ENCODE measurements at regions not wholly inside any gene's neighbourhood (a gene's known extent, or its start where the extent isn't known, plus 50 kb on each side); places are given as distances from the start of the nearest gene placed in this dataset.

GRCh38 chr14:25252793-25253192 is 202.8 kb upstream of the STXBP6 start:
- in situ Hi-C loops (cut with MboI; ENCODE audit: low sequenced_read_pairs, unreplicated experiment): no loop called here
- no peak for TF ChIP-seq CTCF (IDR thresholded peaks at IDR 0.05; ENCODE audit: borderline replicate concordance, control extremely low read depth, extremely low read depth, insufficient read depth, missing control alignments)
- no peak for DNase-seq (ENCODE audit: low spot score)

- DNase-seq (ENCODE audit: low spot score): no peak
- TF ChIP-seq CTCF (IDR thresholded peaks at IDR 0.05; ENCODE audit: borderline replicate concordance, control extremely low read depth, extremely low read depth, insufficient read depth, missing control alignments): no peak
- in situ Hi-C loops (cut with MboI; ENCODE audit: low sequenced_read_pairs, unreplicated experiment): no loop called here
Measured at GRCh38 chr14:25250516-25250915, 200.6 kb upstream of the STXBP6 start.

- no peak for DNase-seq (ENCODE audit: low spot score)
- no peak for TF ChIP-seq CTCF (IDR thresholded peaks at IDR 0.05; ENCODE audit: borderline replicate concordance, control extremely low read depth, extremely low read depth, insufficient read depth, missing control alignments)
- in situ Hi-C loops (cut with MboI; ENCODE audit: low sequenced_read_pairs, unreplicated experiment): no loop called here
Measured at GRCh38 chr14:25247609-25248008, 197.7 kb upstream of the STXBP6 start.

GRCh38 chr14:25246751-25247150 is 196.8 kb upstream of the STXBP6 start:
- no peak for DNase-seq (ENCODE audit: low spot score)
- in situ Hi-C loops (cut with MboI; ENCODE audit: low sequenced_read_pairs, unreplicated experiment): no loop called here
- no peak for TF ChIP-seq CTCF (IDR thresholded peaks at IDR 0.05; ENCODE audit: borderline replicate concordance, control extremely low read depth, extremely low read depth, insufficient read depth, missing control alignments)

- no peak for DNase-seq (ENCODE audit: low spot score)
- no peak for TF ChIP-seq CTCF (IDR thresholded peaks at IDR 0.05; ENCODE audit: borderline replicate concordance, control extremely low read depth, extremely low read depth, insufficient read depth, missing control alignments)
- in situ Hi-C loops (cut with MboI; ENCODE audit: low sequenced_read_pairs, unreplicated experiment): no loop called here
Measured at GRCh38 chr14:25239170-25239569, 189.2 kb upstream of the STXBP6 start.

- DNase-seq (ENCODE audit: low spot score): no peak
- in situ Hi-C loops (cut with MboI; ENCODE audit: low sequenced_read_pairs, unreplicated experiment): no loop called here
Measured at GRCh38 chr14:25237845-25238244, 187.9 kb upstream of the STXBP6 start.

More at GRCh38 chr14:25237845-25238244, 187.9 kb upstream of the STXBP6 start:
- no peak for TF ChIP-seq CTCF (IDR thresholded peaks at IDR 0.05; ENCODE audit: borderline replicate concordance, control extremely low read depth, extremely low read depth, insufficient read depth, missing control alignments)
